GM12878 (cell line): ENCODE measurements at regions not wholly inside any gene's neighbourhood (a gene's known extent, or its start where the extent isn't known, plus 50 kb on each side); places are given as distances from the start of the nearest gene placed in this dataset.

Experiments
- BHLHE40 ChIP-seq, 2 experiments: fragments of 450-650 bp in 1 of 2; IDR thresholded peaks; 2 replicates each; pipeline ENCODE4 v1.6.1; 2011 to 2017; ENCODE audit warnings: low read depth in 2 of 2, borderline replicate concordance in 1 of 2, improper control_type of control experiment in 1 of 2, low read length in 1 of 2, mild to moderate bottlenecking in 1 of 2
- CTCF ChIP-seq, 3 experiments: IDR thresholded peaks in 2 of 3; conservative IDR thresholded peaks in 1 of 3; 2 replicates each; pipeline ENCODE4 v1.5.1; 2011; ENCODE audit warnings: low read depth in 3 of 3, low read length in 3 of 3, mild to moderate bottlenecking in 3 of 3, control low read depth in 2 of 3, moderate library complexity in 2 of 3, inconsistent platforms in 1 of 3, mixed read lengths in 1 of 3; ENCODE audit not compliant: control insufficient read depth in 2 of 3, insufficient read depth in 1 of 3; ENCODE audit errors: extremely low read depth in 1 of 3
- JUND ChIP-seq: IDR thresholded peaks from 2 replicates; pipeline ENCODE4 v1.6.1; 2012; ENCODE audit warnings: low read depth, mild to moderate bottlenecking, low read length, improper control_type of control experiment, moderate library complexity
- POLR2AphosphoS5 ChIP-seq: IDR thresholded peaks from 2 replicates; pipeline ENCODE4 v1.6.1; 2011; ENCODE audit warnings: mild to moderate bottlenecking, low read length, inconsistent platforms
- RAD21 ChIP-seq: IDR thresholded peaks from 2 replicates; pipeline ENCODE4 v1.6.1; 2011; ENCODE audit warnings: mild to moderate bottlenecking, low read depth, low read length, moderate library complexity; ENCODE audit not compliant: insufficient read depth
- RCOR1 ChIP-seq: conservative IDR thresholded peaks from 2 replicates; pipeline ENCODE4 v1.6.1; 2012; ENCODE audit warnings: low read depth, low read length, improper control_type of control experiment
- SMAD5 ChIP-seq: IDR thresholded peaks from 2 replicates; pipeline ENCODE4 v1.6.1; 2016; ENCODE audit warnings: antibody characterized with exemption, low read depth

- TF ChIP-seq SMAD5: no peak
- TF ChIP-seq POLR2AphosphoS5: no peak
- no peak for TF ChIP-seq BHLHE40 (IDR thresholded peaks at IDR 0.05; ENCODE audit: borderline replicate concordance in 1 of 2, low read depth in 2 of 2, low read length in 1 of 2)
- TF ChIP-seq RCOR1: no peak
- TF ChIP-seq JUND: no peak
- TF ChIP-seq RAD21: no peak
- no peak for TF ChIP-seq CTCF (IDR thresholded peaks at IDR 0.05 in 2 of 3, conservative IDR thresholded peaks at IDR 0.05 in 1 of 3; ENCODE audit: control insufficient read depth in 2 of 3, extremely low read depth in 1 of 3, insufficient read depth in 1 of 3, low read depth in 3 of 3, low read length in 3 of 3)
Observed at GRCh38 chr16:7871371-7871770, 538.7 kb downstream of the RBFOX1 start.
